H9 (cell line): ENCODE measurements at regions not wholly inside any gene's neighbourhood (a gene's known extent, or its start where the extent isn't known, plus 50 kb on each side); places are given as distances from the start of the nearest gene placed in this dataset.

ENCODE experiments used
- DNase-seq: peaks from one replicate; pipeline ENCODE4 v3.0.0-alpha.2; 2017
- H2AFZ ChIP-seq: one replicate; pipeline ENCODE4 v1.6.1; 2013; ENCODE audit warnings: mild to moderate bottlenecking, low read length, control low read depth, moderate library complexity
- H2AK5ac ChIP-seq: 2 replicates; pipeline ENCODE4 v1.6.1; 2013; ENCODE audit warnings: low read length, control low read depth, mixed read lengths; ENCODE audit not compliant: insufficient read length
- H2BK120ac ChIP-seq: one replicate; pipeline ENCODE4 v1.6.1; 2013; ENCODE audit warnings: low read depth, mild to moderate bottlenecking, low read length, control low read depth, inconsistent platforms; ENCODE audit not compliant: poor library complexity, severe bottlenecking
- H2BK12ac ChIP-seq: 2 replicates; pipeline ENCODE4 v1.6.1; 2013; ENCODE audit warnings: low read length, control low read depth, mixed read lengths, low read depth; ENCODE audit not compliant: insufficient read length
- H2BK15ac ChIP-seq: 2 replicates; pipeline ENCODE4 v1.6.1; 2013; ENCODE audit warnings: low read depth, low read length, control low read depth
- H2BK20ac ChIP-seq: one replicate; pipeline ENCODE4 v1.6.1; 2013; ENCODE audit warnings: low read depth, mild to moderate bottlenecking, low read length, control low read depth, inconsistent platforms; ENCODE audit not compliant: poor library complexity, severe bottlenecking
- H2BK5ac ChIP-seq: 2 replicates; pipeline ENCODE4 v1.6.1; 2013; ENCODE audit warnings: low read length, control low read depth, mixed read lengths; ENCODE audit not compliant: insufficient read length
- H3K14ac ChIP-seq: 2 replicates; pipeline ENCODE4 v1.6.1; 2013; ENCODE audit warnings: low read length, control low read depth; ENCODE audit not compliant: insufficient read depth
- H3K18ac ChIP-seq: 2 replicates; pipeline ENCODE4 v1.6.1; 2013; ENCODE audit warnings: low read depth, mild to moderate bottlenecking, mixed read lengths, low read length, control low read depth; ENCODE audit not compliant: insufficient read length
- H3K23ac ChIP-seq: 2 replicates; pipeline ENCODE4 v1.6.1; 2013; ENCODE audit warnings: low read length, control low read depth, mixed read lengths, low read depth; ENCODE audit not compliant: insufficient read length
- H3K23me2 ChIP-seq: 2 replicates; pipeline ENCODE4 v1.6.1; 2013; ENCODE audit warnings: low read depth, mild to moderate bottlenecking, mixed read lengths, low read length, control low read depth; ENCODE audit not compliant: insufficient read length, poor library complexity, severe bottlenecking
- H3K27ac ChIP-seq: 2 replicates; pipeline ENCODE4 v1.5.1; 2013; ENCODE audit warnings: low read length, control low read depth, mixed read lengths, low read depth; ENCODE audit not compliant: insufficient read length
- H3K27me3 ChIP-seq: 2 replicates; pipeline ENCODE4 v1.6.1; 2013; ENCODE audit warnings: low read length, control low read depth, inconsistent platforms; ENCODE audit not compliant: insufficient read depth
- H3K4ac ChIP-seq: 2 replicates; pipeline ENCODE4 v1.6.1; 2013; ENCODE audit warnings: low read depth, mild to moderate bottlenecking, control low read depth, inconsistent platforms, low read length, moderate library complexity
- H3K4me1 ChIP-seq: 2 replicates; pipeline ENCODE4 v1.6.1; 2013; ENCODE audit warnings: low read length, control low read depth, inconsistent platforms; ENCODE audit not compliant: insufficient read depth
- H3K4me2 ChIP-seq: 2 replicates; pipeline ENCODE4 v1.6.1; 2013; ENCODE audit warnings: low read length, control low read depth, mixed read lengths; ENCODE audit not compliant: insufficient read length, insufficient read depth
- H3K56ac ChIP-seq: 2 replicates; pipeline ENCODE4 v1.6.1; 2013; ENCODE audit warnings: low read depth, mild to moderate bottlenecking, mixed read lengths, low read length, control low read depth; ENCODE audit not compliant: insufficient read length
- H3K79me1 ChIP-seq: 2 replicates; pipeline ENCODE4 v1.6.1; 2013; ENCODE audit warnings: low read depth, mild to moderate bottlenecking, moderate library complexity, low read length, control low read depth, inconsistent platforms; ENCODE audit not compliant: insufficient read depth, poor library complexity, severe bottlenecking
- H3K79me2 ChIP-seq: 2 replicates; pipeline ENCODE4 v1.6.1; 2013; ENCODE audit warnings: low read length, control low read depth, inconsistent platforms; ENCODE audit not compliant: insufficient read depth
- H3K9ac ChIP-seq: 2 replicates; pipeline ENCODE4 v1.6.1; 2013; ENCODE audit warnings: low read length, control low read depth, mixed read lengths; ENCODE audit not compliant: insufficient read length; ENCODE audit errors: extremely low read depth
- H3K9me3 ChIP-seq: one replicate; pipeline ENCODE4 v1.6.1; 2013; ENCODE audit warnings: low read depth, low read length, inconsistent platforms; ENCODE audit not compliant: control insufficient read depth
- H3T11ph ChIP-seq: one replicate; pipeline ENCODE4 v1.6.1; 2013; ENCODE audit warnings: mild to moderate bottlenecking, low read length, control low read depth, inconsistent platforms
- H4K20me1 ChIP-seq: one replicate; pipeline ENCODE4 v1.6.1; 2013; ENCODE audit not compliant: control insufficient read depth, insufficient read length, insufficient read depth
- H4K5ac ChIP-seq: 2 replicates; pipeline ENCODE4 v1.6.1; 2013; ENCODE audit warnings: low read depth, mild to moderate bottlenecking, mixed read lengths, low read length, control low read depth; ENCODE audit not compliant: insufficient read length
- H4K8ac ChIP-seq: replicated peaks from 2 replicates; pipeline ENCODE4 v1.6.1; 2013; ENCODE audit warnings: low read length, control low read depth, mixed read lengths, low read depth; ENCODE audit not compliant: insufficient read length
- H4K91ac ChIP-seq: 2 replicates; pipeline ENCODE4 v1.6.1; 2013; ENCODE audit warnings: low read depth, mild to moderate bottlenecking, moderate library complexity, mixed read lengths, low read length, control low read depth; ENCODE audit not compliant: insufficient read length
- H3K27ac Mint-ChIP-seq, 3 experiments: 2 replicates in 2 of 3; 3 replicates in 1 of 3; pipeline ENCODE4 v1.8.0; 2020 to 2021; ENCODE audit warnings: mixed read lengths in 3 of 3, mild to moderate bottlenecking in 1 of 3, moderate library complexity in 1 of 3
- H3K27me3 Mint-ChIP-seq: 2 replicates; pipeline ENCODE4 v1.8.0; 2021; ENCODE audit warnings: low read depth, mild to moderate bottlenecking, moderate library complexity, mixed read lengths
- H3K36me3 Mint-ChIP-seq, 3 experiments: 2 replicates in 2 of 3; 3 replicates in 1 of 3; pipeline ENCODE4 v1.8.0; 2020 to 2021; ENCODE audit warnings: low read depth in 3 of 3, mixed read lengths in 3 of 3; ENCODE audit not compliant: insufficient read depth in 1 of 3
- H3K4me1 Mint-ChIP-seq, 2 experiments: 2 replicates each; pipeline ENCODE4 v1.8.0; 2020; ENCODE audit warnings: mixed read lengths in 2 of 2
- H3K4me3 Mint-ChIP-seq, 2 experiments: 2 replicates in 1 of 2; 3 replicates in 1 of 2; pipeline ENCODE4 v1.8.0; 2020 to 2021; ENCODE audit warnings: mild to moderate bottlenecking in 2 of 2, mixed read lengths in 2 of 2, moderate library complexity in 1 of 2
- H3K9me3 Mint-ChIP-seq, 2 experiments: 2 replicates in 1 of 2; 3 replicates in 1 of 2; pipeline ENCODE4 v1.8.0; 2020; ENCODE audit warnings: mild to moderate bottlenecking in 2 of 2, mixed read lengths in 2 of 2, moderate library complexity in 1 of 2
- WGBS: extraction: QIAGEN DNeasy Blood & Tissue Kit; methylation state at CpG from one replicate; pipeline ENCODE4 v1.1.7; 2013; ENCODE audit warnings: missing lambda C conversion rate, low lambda C conversion rate, mixed read lengths; ENCODE audit not compliant: insufficient read length; ENCODE audit errors: extremely low coverage; 5-methylcytosine and 5-hydroxymethylcytosine counted together
- TF ChIP-seq, protein P1 (sequence below): fragments of 200-600 bp; sonication (generic); conservative IDR thresholded peaks from 3 replicates; pipeline ENCODE4 v1.8.0; 2021; ENCODE audit warnings: antibody characterized with exemption, mild to moderate bottlenecking

DNA sequence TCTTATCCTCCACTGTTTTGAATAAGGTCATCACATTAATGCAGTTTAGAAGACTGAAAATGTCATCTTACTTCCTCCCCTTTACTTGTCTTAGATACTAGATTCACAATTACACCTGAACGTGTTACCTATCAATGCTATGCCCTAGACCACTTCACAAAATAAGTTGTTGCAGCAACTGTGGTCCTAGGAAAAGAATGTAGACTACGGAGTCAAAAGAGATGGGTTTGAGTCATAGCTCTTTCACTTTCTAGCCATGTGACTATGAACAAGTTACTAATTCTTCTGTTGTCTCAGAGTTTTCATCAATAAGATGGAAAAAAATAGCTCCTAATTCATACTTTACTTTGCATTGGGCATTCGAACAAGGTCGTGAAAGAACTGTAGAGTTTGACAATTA is 164.3 kb upstream of the PREP start:
- Histone ChIP-seq H3T11ph (no peak overlapping the region), H3K23ac (no peak overlapping the region), H2AK5ac (no peak overlapping the region), H2BK12ac (no peak overlapping the region), H3K14ac (no peak overlapping the region), H4K5ac (no peak overlapping the region), H2BK20ac (no peak overlapping the region), H3K4me1 (no peaks in the 10 kb centered on the region; the same call in 1 of the 2 replicates), H3K9ac (no peak overlapping the region), H2BK5ac (no peak overlapping the region), H3K79me1 (no peaks in the 10 kb centered on the region), H3K4me2 (no peak overlapping the region), H3K9me3 (no peaks in the 10 kb centered on the region), H2BK15ac (no peak overlapping the region), H2BK120ac (no peak overlapping the region), H3K56ac (no peak overlapping the region), H3K23me2 (no peaks in the 10 kb centered on the region), H3K27ac (no peak overlapping the region), H4K20me1 (no peaks in the 10 kb centered on the region), H4K8ac (no peak overlapping the region), H3K4ac (no peak overlapping the region), H4K91ac (no peak overlapping the region), H3K27me3 (no peaks in the 10 kb centered on the region; the same call in 1 of the 2 replicates), H2AFZ (no peak overlapping the region), H3K79me2 (no peaks in the 10 kb centered on the region), H3K18ac (no peak overlapping the region)
- DNase-seq: no peak
- no peak overlapping the region for H3K4me3 Mint-ChIP-seq
- H3K27me3 Mint-ChIP-seq: no peaks in the 10 kb centered on the region
- TF ChIP-seq, protein P1, sequence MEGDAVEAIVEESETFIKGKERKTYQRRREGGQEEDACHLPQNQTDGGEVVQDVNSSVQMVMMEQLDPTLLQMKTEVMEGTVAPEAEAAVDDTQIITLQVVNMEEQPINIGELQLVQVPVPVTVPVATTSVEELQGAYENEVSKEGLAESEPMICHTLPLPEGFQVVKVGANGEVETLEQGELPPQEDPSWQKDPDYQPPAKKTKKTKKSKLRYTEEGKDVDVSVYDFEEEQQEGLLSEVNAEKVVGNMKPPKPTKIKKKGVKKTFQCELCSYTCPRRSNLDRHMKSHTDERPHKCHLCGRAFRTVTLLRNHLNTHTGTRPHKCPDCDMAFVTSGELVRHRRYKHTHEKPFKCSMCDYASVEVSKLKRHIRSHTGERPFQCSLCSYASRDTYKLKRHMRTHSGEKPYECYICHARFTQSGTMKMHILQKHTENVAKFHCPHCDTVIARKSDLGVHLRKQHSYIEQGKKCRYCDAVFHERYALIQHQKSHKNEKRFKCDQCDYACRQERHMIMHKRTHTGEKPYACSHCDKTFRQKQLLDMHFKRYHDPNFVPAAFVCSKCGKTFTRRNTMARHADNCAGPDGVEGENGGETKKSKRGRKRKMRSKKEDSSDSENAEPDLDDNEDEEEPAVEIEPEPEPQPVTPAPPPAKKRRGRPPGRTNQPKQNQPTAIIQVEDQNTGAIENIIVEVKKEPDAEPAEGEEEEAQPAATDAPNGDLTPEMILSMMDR: no peak
- H3K36me3 Mint-ChIP-seq: peaks cover 0 to 8% (median 0%) of the 10 kb centered on the region in 3 experiments; a peak in 3 of 7 replicates
- peaks cover 2 to 7% of the 10 kb centered on the region in 2 experiments; a peak in 2 of 5 replicates for H3K9me3 Mint-ChIP-seq
- H3K4me1 Mint-ChIP-seq: peaks cover 10 to 15% of the 10 kb centered on the region in 2 experiments
- WGBS: no CpG with 5 or more reads among the region's 4 CpGs
- H3K27ac Mint-ChIP-seq: no peak overlapping the region
